PFSK-1 (cell line): ENCODE measurements at regions not wholly inside any gene's neighbourhood (a gene's known extent, or its start where the extent isn't known, plus 50 kb on each side); places are given as distances from the start of the nearest gene placed in this dataset.

ENCODE experiments used
- POLR2AphosphoS5 ChIP-seq: IDR thresholded peaks from 2 replicates; pipeline ENCODE4 v1.6.1; 2012; ENCODE audit warnings: low read depth, mild to moderate bottlenecking, control low read depth, low read length, moderate library complexity
- TF ChIP-seq, protein P1 (sequence below), 2 experiments: IDR thresholded peaks; 2 replicates each; pipeline versions ENCODE4 v1.6.1 to v1.8.0; 2011 to 2012; ENCODE audit warnings: low read depth in 2 of 2, low read length in 2 of 2, control low read depth in 1 of 2, inconsistent platforms in 1 of 2, mild to moderate bottlenecking in 1 of 2, moderate library complexity in 1 of 2; ENCODE audit not compliant: insufficient read depth in 1 of 2

DNA sequence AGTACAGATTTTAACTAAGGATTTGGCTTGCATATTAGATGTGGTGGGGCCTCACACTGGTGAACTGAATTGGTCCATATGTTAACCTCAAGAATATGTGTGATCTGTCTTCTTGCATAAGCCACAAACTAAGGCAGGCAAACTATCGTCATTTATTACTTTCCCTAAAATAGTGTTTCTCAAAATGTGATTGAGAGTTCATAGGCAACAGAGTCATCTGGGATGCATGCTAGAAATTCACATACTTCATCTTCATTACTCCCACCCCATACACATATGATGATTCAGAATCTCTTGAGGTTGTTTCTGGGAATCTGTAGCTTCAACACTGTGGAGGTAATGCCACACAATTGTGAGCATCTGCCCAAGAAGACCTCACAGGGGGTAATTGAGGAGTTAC is 822.8 kb upstream of the CDH2 start:
- no peak for TF ChIP-seq POLR2AphosphoS5
- TF ChIP-seq, protein P1, sequence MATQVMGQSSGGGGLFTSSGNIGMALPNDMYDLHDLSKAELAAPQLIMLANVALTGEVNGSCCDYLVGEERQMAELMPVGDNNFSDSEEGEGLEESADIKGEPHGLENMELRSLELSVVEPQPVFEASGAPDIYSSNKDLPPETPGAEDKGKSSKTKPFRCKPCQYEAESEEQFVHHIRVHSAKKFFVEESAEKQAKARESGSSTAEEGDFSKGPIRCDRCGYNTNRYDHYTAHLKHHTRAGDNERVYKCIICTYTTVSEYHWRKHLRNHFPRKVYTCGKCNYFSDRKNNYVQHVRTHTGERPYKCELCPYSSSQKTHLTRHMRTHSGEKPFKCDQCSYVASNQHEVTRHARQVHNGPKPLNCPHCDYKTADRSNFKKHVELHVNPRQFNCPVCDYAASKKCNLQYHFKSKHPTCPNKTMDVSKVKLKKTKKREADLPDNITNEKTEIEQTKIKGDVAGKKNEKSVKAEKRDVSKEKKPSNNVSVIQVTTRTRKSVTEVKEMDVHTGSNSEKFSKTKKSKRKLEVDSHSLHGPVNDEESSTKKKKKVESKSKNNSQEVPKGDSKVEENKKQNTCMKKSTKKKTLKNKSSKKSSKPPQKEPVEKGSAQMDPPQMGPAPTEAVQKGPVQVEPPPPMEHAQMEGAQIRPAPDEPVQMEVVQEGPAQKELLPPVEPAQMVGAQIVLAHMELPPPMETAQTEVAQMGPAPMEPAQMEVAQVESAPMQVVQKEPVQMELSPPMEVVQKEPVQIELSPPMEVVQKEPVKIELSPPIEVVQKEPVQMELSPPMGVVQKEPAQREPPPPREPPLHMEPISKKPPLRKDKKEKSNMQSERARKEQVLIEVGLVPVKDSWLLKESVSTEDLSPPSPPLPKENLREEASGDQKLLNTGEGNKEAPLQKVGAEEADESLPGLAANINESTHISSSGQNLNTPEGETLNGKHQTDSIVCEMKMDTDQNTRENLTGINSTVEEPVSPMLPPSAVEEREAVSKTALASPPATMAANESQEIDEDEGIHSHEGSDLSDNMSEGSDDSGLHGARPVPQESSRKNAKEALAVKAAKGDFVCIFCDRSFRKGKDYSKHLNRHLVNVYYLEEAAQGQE (IDR thresholded peaks at IDR 0.05; ENCODE audit: insufficient read depth in 1 of 2, low read depth in 2 of 2, low read length in 2 of 2): no peak
